Keratinocyte (primary cell): ENCODE measurements at regions not wholly inside any gene's neighbourhood (a gene's known extent, or its start where the extent isn't known, plus 50 kb on each side); places are given as distances from the start of the nearest gene placed in this dataset.

Experiments
- DNase-seq: peaks from one replicate; pipeline ENCODE4 v3.0.0-alpha.2; 2011; ENCODE audit warnings: low read depth, missing footprints, low spot score
- FAIRE-seq: peaks from 2 replicates; lab custom pipeline; 2011; peaks lifted over from hg19 to GRCh38; lab: Jason Lieb, UNC
- H2AFZ ChIP-seq: 2 replicates; pipeline ENCODE4 v1.6.0; 2012; ENCODE audit warnings: low read length, control low read depth, inconsistent platforms; ENCODE audit not compliant: control insufficient read depth
- H3K27ac ChIP-seq: 2 replicates; pipeline ENCODE4 v1.5.1; 2011; ENCODE audit warnings: low read length; ENCODE audit not compliant: control insufficient read depth, insufficient read depth
- H3K27me3 ChIP-seq: 3 replicates; pipeline ENCODE4 v1.6.0; 2011; ENCODE audit warnings: low read length; ENCODE audit not compliant: control insufficient read depth, insufficient read depth; ENCODE audit errors: extremely low read depth
- H3K36me3 ChIP-seq, 2 experiments: 2 replicates in 1 of 2; 3 replicates in 1 of 2; pipeline ENCODE4 v1.5.1; 2011; ENCODE audit warnings: low read length in 2 of 2, mild to moderate bottlenecking in 1 of 2; ENCODE audit not compliant: control insufficient read depth in 2 of 2, insufficient read depth in 2 of 2; ENCODE audit errors: extremely low read depth in 1 of 2
- H3K4me1 ChIP-seq: 3 replicates; pipeline ENCODE4 v1.5.1; 2011; ENCODE audit warnings: low read length; ENCODE audit not compliant: control insufficient read depth, insufficient read depth; ENCODE audit errors: extremely low read depth
- H3K4me2 ChIP-seq: 3 replicates; pipeline ENCODE4 v1.6.0; 2011; ENCODE audit warnings: low read depth, low read length; ENCODE audit not compliant: control insufficient read depth, insufficient read depth; ENCODE audit errors: extremely low read depth
- H3K4me3 ChIP-seq, 3 experiments: fragments of 200-600 bp in 1 of 3; sonication (generic) in 1 of 3; 2 replicates in 2 of 3; 3 replicates in 1 of 3; pipeline ENCODE4 v1.5.1; 2011 to 2016; ENCODE audit warnings: low read length in 3 of 3, mild to moderate bottlenecking in 3 of 3, control low read depth in 2 of 3, inconsistent platforms in 1 of 3, low read depth in 1 of 3, mixed read lengths in 1 of 3, mixed run types in 1 of 3, moderate library complexity in 1 of 3; ENCODE audit not compliant: control insufficient read depth in 2 of 3, insufficient read depth in 2 of 3; ENCODE audit errors: extremely low read depth in 1 of 3
- H3K79me2 ChIP-seq: 2 replicates; pipeline ENCODE4 v1.6.0; 2012; ENCODE audit warnings: low read length; ENCODE audit not compliant: control insufficient read depth, insufficient read depth
- H3K9ac ChIP-seq: 3 replicates; pipeline ENCODE4 v1.6.0; 2011; ENCODE audit warnings: low read length; ENCODE audit not compliant: control insufficient read depth, insufficient read depth; ENCODE audit errors: extremely low read depth
- H3K9me1 ChIP-seq: 3 replicates; pipeline ENCODE4 v1.6.0; 2011; ENCODE audit warnings: low read length; ENCODE audit not compliant: control insufficient read depth, insufficient read depth; ENCODE audit errors: extremely low read depth
- H3K9me3 ChIP-seq: 2 replicates; pipeline ENCODE4 v1.5.1; 2012; ENCODE audit warnings: low read depth, low read length; ENCODE audit not compliant: control insufficient read depth
- H4K20me1 ChIP-seq: 3 replicates; pipeline ENCODE4 v1.6.0; 2011; ENCODE audit warnings: low read length; ENCODE audit not compliant: control insufficient read depth, insufficient read depth; ENCODE audit errors: extremely low read depth
- EZH2 ChIP-seq: IDR thresholded peaks from one replicate; pipeline ENCODE4 v1.6.1; 2012; ENCODE audit warnings: inconsistent platforms, mild to moderate bottlenecking, low read length, moderate library complexity
- dilution Hi-C: fragments of 300-500 bp; cut with MboI; formaldehyde crosslinking; loops from one replicate; pipeline ENCODE4 v1.7.0; 2020; ENCODE audit warnings: low sequenced_read_pairs; ENCODE audit not compliant: extremely low pct_ligation_motif_present
- TF ChIP-seq, protein P1 (sequence below), 3 experiments: IDR thresholded peaks in 1 of 3; conservative IDR thresholded peaks in 1 of 3; optimal IDR thresholded peaks in 1 of 3; 2 replicates in 2 of 3; 3 replicates in 1 of 3; pipeline versions ENCODE3 to v1.5.1; 2011; ENCODE audit warnings: low read length in 3 of 3, mild to moderate bottlenecking in 3 of 3, moderate library complexity in 2 of 3, control low read depth in 1 of 3, inconsistent platforms in 1 of 3; ENCODE audit not compliant: insufficient read depth in 2 of 3; ENCODE audit errors: extremely low read depth in 1 of 3

DNA sequence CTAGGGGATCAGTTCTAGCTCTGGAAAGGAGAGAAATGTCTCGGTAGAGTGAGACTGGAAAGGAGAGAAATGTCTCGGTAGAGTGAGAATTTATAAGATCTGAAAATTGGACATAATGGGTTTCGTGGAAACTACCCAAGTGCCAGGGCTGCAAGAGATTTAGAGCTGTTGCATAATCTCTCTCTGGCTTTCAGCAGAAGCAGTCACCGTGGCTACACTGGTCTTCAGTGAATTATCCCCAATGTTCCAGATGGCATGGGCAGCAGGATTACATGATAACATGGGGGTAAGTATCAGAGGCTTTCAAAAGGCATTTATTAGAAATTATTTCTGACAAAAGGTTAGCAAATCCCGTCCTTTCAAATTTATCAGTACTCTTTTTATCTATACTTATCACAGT is 435.5 kb downstream of the NKX6-1 start:
- Histone ChIP-seq H3K27ac (no peak overlapping the region), H4K20me1 (no peaks in the 10 kb centered on the region), H2AFZ (no peak overlapping the region), H3K79me2 (no peaks in the 10 kb centered on the region), H3K9me3 (no peaks in the 10 kb centered on the region), H3K4me2 (no peak overlapping the region), H3K9me1 (no peaks in the 10 kb centered on the region), H3K9ac (no peak overlapping the region), H3K4me1 (no peaks in the 10 kb centered on the region), H3K36me3 (no peaks in the 10 kb centered on the region), H3K27me3 (no peaks in the 10 kb centered on the region), H3K4me3 (no peak overlapping the region)
- TF ChIP-seq, protein P1, sequence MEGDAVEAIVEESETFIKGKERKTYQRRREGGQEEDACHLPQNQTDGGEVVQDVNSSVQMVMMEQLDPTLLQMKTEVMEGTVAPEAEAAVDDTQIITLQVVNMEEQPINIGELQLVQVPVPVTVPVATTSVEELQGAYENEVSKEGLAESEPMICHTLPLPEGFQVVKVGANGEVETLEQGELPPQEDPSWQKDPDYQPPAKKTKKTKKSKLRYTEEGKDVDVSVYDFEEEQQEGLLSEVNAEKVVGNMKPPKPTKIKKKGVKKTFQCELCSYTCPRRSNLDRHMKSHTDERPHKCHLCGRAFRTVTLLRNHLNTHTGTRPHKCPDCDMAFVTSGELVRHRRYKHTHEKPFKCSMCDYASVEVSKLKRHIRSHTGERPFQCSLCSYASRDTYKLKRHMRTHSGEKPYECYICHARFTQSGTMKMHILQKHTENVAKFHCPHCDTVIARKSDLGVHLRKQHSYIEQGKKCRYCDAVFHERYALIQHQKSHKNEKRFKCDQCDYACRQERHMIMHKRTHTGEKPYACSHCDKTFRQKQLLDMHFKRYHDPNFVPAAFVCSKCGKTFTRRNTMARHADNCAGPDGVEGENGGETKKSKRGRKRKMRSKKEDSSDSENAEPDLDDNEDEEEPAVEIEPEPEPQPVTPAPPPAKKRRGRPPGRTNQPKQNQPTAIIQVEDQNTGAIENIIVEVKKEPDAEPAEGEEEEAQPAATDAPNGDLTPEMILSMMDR (optimal IDR thresholded peaks at IDR 0.05 in 1 of 3, IDR thresholded peaks at IDR 0.05 in 1 of 3, conservative IDR thresholded peaks at IDR 0.05 in 1 of 3; ENCODE audit: extremely low read depth in 1 of 3, insufficient read depth in 2 of 3, low read length in 3 of 3): no peak
- TF ChIP-seq EZH2: no peak
- FAIRE-seq (no peak), DNase-seq (no peak)
- dilution Hi-C loops: no loop called here

- no peaks in the 10 kb centered on the region for H3K4me1 ChIP-seq
- H3K27me3 ChIP-seq: no peaks in the 10 kb centered on the region
- FAIRE-seq (no peak), DNase-seq (no peak)
- H3K27ac ChIP-seq: no peak overlapping the region
- no peak overlapping the region for H3K4me3 ChIP-seq
- no peak overlapping the region for H3K9ac ChIP-seq
- H3K9me3 ChIP-seq: no peaks in the 10 kb centered on the region
- dilution Hi-C loops: no loop called here
- no peaks in the 10 kb centered on the region for H3K79me2 ChIP-seq
- H3K4me2 ChIP-seq: no peak overlapping the region
- no peaks in the 10 kb centered on the region for H4K20me1 ChIP-seq
- H3K36me3 ChIP-seq: no peaks in the 10 kb centered on the region
- no peak overlapping the region for H2AFZ ChIP-seq
- no peaks in the 10 kb centered on the region for H3K9me1 ChIP-seq
- TF ChIP-seq, protein P1 (optimal IDR thresholded peaks at IDR 0.05 in 1 of 3, IDR thresholded peaks at IDR 0.05 in 1 of 3, conservative IDR thresholded peaks at IDR 0.05 in 1 of 3; ENCODE audit: extremely low read depth in 1 of 3, insufficient read depth in 2 of 3, low read length in 3 of 3): no peak
- TF ChIP-seq EZH2: no peak
These were observed 440.9 kb downstream of the NKX6-1 start for GRCh38 chr4:84058201-84058600.
